Peyer's patch (tissue), 4 donors: ENCODE measurements at regions not wholly inside any gene's neighbourhood (a gene's known extent, or its start where the extent isn't known, plus 50 kb on each side); places are given as distances from the start of the nearest gene placed in this dataset.
A peak's percentile ranks its signal among the peaks of the same experiment; 100 is the strongest.

Experiments
- DNase-seq, 3 donors: peaks; one replicate each; pipeline ENCODE4 v3.0.0-alpha.2; 2017 to 2019
- H3K27ac ChIP-seq, 4 donors: fragments of 200-600 bp; sonication (generic); one replicate each; pipeline ENCODE4 v1.5.1; 2016 to 2019
- H3K27me3 ChIP-seq, 2 donors: fragments of 200-600 bp; sonication (generic); one replicate each; pipeline ENCODE4 v1.5.1; 2019
- H3K36me3 ChIP-seq, 3 donors: fragments of 200-600 bp; sonication (generic); one replicate each; pipeline ENCODE4 v1.5.1; 2016 to 2019
- H3K4me1 ChIP-seq, 4 donors: fragments of 200-600 bp; sonication (generic); one replicate each; pipeline ENCODE4 v1.5.1; 2016 to 2019
- H3K4me3 ChIP-seq, 4 donors: fragments of 200-600 bp; sonication (generic); 1 replicate in 3 of 4; 2 replicates in 1 of 4; pipeline ENCODE4 v1.5.1; 2016 to 2019; ENCODE audit warnings: mild to moderate bottlenecking in 1 of 4
- H3K9me3 ChIP-seq, 4 donors: fragments of 200-600 bp; sonication (generic); one replicate each; pipeline ENCODE4 v1.5.1; 2016 to 2019; ENCODE audit warnings: mild to moderate bottlenecking in 1 of 4
- POLR2A ChIP-seq, 2 donors: fragments of 450-650 bp; IDR thresholded peaks; one replicate each; pipeline ENCODE4 v1.5.1; 2017; ENCODE audit warnings: antibody characterized with exemption in 2 of 2, mild to moderate bottlenecking in 2 of 2, moderate library complexity in 2 of 2
- small RNA-seq, 2 donors: library from RNA; depleted of rRNA; stranded (forward); fragments of <200 nt; gene quantifications; one replicate each; pipeline ENCODE3, GENCODE V24; 2016
- TF ChIP-seq, protein P1 (sequence below), 6 experiments: fragments of 450-650 bp in 4 of 6; fragments of 200-600 bp in 2 of 6; sonication (generic) in 1 of 6; IDR thresholded peaks; one replicate each; pipeline ENCODE4 v1.5.1; 2017 to 2019; ENCODE audit warnings: antibody characterized with exemption in 6 of 6, mild to moderate bottlenecking in 3 of 6, moderate library complexity in 1 of 6

DNA sequence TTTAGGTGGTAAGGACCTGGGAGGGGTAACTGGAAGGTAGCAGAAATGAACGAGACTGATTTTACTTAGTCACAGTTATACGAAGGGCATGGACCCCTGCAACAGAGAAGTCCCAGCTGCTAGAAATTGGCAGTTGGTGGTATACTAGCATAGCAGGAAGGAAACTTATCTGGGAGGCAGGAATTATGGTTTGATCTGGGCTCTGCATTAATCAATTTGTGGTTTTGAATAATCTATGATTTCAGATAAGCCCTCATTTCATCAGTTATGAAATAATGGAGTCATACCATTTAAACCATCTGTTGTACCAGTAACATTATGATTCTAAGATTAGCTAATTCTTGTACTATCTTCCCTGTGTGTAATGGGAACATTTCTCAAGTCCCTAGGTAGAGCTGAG, 54.0 kb upstream of the TMEM229A start:
- TF ChIP-seq, protein P1, sequence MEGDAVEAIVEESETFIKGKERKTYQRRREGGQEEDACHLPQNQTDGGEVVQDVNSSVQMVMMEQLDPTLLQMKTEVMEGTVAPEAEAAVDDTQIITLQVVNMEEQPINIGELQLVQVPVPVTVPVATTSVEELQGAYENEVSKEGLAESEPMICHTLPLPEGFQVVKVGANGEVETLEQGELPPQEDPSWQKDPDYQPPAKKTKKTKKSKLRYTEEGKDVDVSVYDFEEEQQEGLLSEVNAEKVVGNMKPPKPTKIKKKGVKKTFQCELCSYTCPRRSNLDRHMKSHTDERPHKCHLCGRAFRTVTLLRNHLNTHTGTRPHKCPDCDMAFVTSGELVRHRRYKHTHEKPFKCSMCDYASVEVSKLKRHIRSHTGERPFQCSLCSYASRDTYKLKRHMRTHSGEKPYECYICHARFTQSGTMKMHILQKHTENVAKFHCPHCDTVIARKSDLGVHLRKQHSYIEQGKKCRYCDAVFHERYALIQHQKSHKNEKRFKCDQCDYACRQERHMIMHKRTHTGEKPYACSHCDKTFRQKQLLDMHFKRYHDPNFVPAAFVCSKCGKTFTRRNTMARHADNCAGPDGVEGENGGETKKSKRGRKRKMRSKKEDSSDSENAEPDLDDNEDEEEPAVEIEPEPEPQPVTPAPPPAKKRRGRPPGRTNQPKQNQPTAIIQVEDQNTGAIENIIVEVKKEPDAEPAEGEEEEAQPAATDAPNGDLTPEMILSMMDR (IDR thresholded peaks at IDR 0.05) = no peak
- no peak for TF ChIP-seq POLR2A (IDR thresholded peaks at IDR 0.05)
- no peak overlapping the region for H3K4me3 ChIP-seq
- no peaks in the 10 kb centered on the region for H3K9me3 ChIP-seq

DNA sequence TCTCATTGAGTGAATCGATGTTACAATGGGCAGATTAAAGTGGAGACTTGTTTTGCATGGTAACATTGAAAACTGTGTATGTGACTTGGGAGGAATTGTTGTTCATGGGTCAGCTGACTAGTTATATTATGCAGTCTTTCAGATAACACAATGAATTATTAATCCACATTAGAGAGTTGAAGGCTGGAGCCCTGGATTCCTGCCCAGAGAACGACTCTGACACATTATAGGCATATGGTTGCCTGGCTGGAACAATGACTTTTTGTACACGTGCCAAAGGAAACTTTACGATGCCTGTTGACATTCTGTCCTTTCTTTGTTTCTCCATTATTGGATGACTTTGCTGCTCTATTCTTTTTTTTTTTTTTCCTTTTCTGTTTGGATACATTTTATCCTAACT, 52.3 kb upstream of the TMEM229A start:
- TF ChIP-seq, protein P1 (IDR thresholded peaks at IDR 0.05) = no peak
- no peak for TF ChIP-seq POLR2A (IDR thresholded peaks at IDR 0.05)
- H3K4me3 ChIP-seq = no peak overlapping the region
- peak overlapping the region in 2 of 4 donors; percentile 10 to 57 for H3K27ac ChIP-seq
- peaks cover 0 to 6% (median 0%) of the 10 kb centered on the region in 4 donors for H3K4me1 ChIP-seq
- H3K9me3 ChIP-seq = no peaks in the 10 kb centered on the region
- H3K27me3 ChIP-seq = no peaks in the 10 kb centered on the region
- H3K36me3 ChIP-seq = no peaks in the 10 kb centered on the region
- DNase-seq = peak in 2 of 3 donors; percentile 69 to 88

More for the DNA sequence above, 54.0 kb upstream of the TMEM229A start:
- Histone ChIP-seq H3K36me3 (no peaks in the 10 kb centered on the region), H3K27ac (no peak overlapping the region), H3K4me1 (peaks cover 0 to 6% (median 0%) of the 10 kb centered on the region in 4 donors), H3K27me3 (no peaks in the 10 kb centered on the region)
- no peak for DNase-seq

DNA sequence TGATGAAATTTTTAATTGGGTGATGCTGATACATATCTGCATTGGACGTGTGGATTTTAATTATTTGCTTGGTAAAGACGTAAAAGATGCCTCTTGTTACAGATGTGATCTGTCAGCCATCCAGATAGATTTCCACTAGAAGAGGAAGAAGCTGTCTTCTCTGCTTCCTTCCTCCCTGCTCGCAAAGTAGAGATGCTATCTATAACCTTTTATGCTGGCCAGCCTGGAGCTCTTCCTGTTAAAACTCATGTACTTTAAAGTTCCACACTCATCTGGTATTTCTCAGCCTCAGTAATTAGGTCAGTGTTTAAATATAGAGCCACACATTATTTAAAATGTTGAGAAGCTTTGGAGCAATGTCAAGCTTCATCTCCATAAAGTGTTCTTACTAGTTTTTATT, 51.2 kb upstream of the TMEM229A start:
- peaks cover 0 to 6% (median 0%) of the 10 kb centered on the region in 4 donors for H3K4me1 ChIP-seq
- no peak overlapping the region for H3K4me3 ChIP-seq
- TF ChIP-seq, protein P1 (IDR thresholded peaks at IDR 0.05) = no peak
- no peak for TF ChIP-seq POLR2A (IDR thresholded peaks at IDR 0.05)
- no peaks in the 10 kb centered on the region for H3K27me3 ChIP-seq
- H3K36me3 ChIP-seq = no peaks in the 10 kb centered on the region
- H3K9me3 ChIP-seq = no peaks in the 10 kb centered on the region
- no peak overlapping the region for H3K27ac ChIP-seq
- no peak for DNase-seq

Small RNA genes lying in the stretch of these regions (small RNA-seq; reads per million reads assigned to genes)
- 0 reads per million in 2 donors for gene RNU6-102P
